ENCODE measurements at regions not wholly inside any gene's neighbourhood (a gene's known extent, or its start where the extent isn't known, plus 50 kb on each side); places are given as distances from the start of the nearest gene placed in this dataset.

- Histone ChIP-seq H3K79me2 (ENCODE audit: control insufficient read depth, low read length) (no peaks in the 10 kb centered on the region), H3K4me2 (ENCODE audit: low read length) (no peak overlapping the region), H4K20me1 (ENCODE audit: control insufficient read depth, insufficient read depth, low read depth, low read length) (no peaks in the 10 kb centered on the region), H3K9me2 (replicated peaks; ENCODE audit: control insufficient read depth, low read length) (no peaks in the 10 kb centered on the region), H3K27ac (ENCODE audit: low read depth, low read length) (no peak overlapping the region), H3K4me1 (ENCODE audit: control insufficient read depth, low read length) (no peaks in the 10 kb centered on the region), H3K4me3 (ENCODE audit: low read length) (no peak overlapping the region), H3K9me3 (ENCODE audit: control insufficient read depth, insufficient read depth, low read length) (no peaks in the 10 kb centered on the region), H3F3A (ENCODE audit: control insufficient read depth, insufficient read depth) (no peaks in the 10 kb centered on the region), H3K27me3 (ENCODE audit: control insufficient read depth, low read length) (no peaks in the 10 kb centered on the region), H3K36me3 (ENCODE audit: control insufficient read depth, low read length) (no peaks in the 10 kb centered on the region)
- no peak for TF ChIP-seq CTCF (IDR thresholded peaks at IDR 0.05; ENCODE audit: low read depth, low read length, poor library complexity, severe bottlenecking)
These were observed 120.2 kb upstream of the MLN start for GRCh38 chr6:33923857-33924514.

GRCh38 chr6:33921745-33922144 is 117.9 kb upstream of the MLN start:
- Histone ChIP-seq H3K4me1 (ENCODE audit: control insufficient read depth, low read length) (no peaks in the 10 kb centered on the region), H3K36me3 (ENCODE audit: control insufficient read depth, low read length) (no peaks in the 10 kb centered on the region), H3K9me2 (replicated peaks; ENCODE audit: control insufficient read depth, low read length) (no peaks in the 10 kb centered on the region), H3K4me3 (ENCODE audit: low read length) (no peak overlapping the region), H3K9me3 (ENCODE audit: control insufficient read depth, insufficient read depth, low read length) (no peaks in the 10 kb centered on the region), H3F3A (ENCODE audit: control insufficient read depth, insufficient read depth) (no peaks in the 10 kb centered on the region), H3K4me2 (ENCODE audit: low read length) (no peak overlapping the region), H3K27me3 (ENCODE audit: control insufficient read depth, low read length) (no peaks in the 10 kb centered on the region), H3K27ac (ENCODE audit: low read depth, low read length) (no peak overlapping the region), H4K20me1 (ENCODE audit: control insufficient read depth, insufficient read depth, low read depth, low read length) (no peaks in the 10 kb centered on the region), H3K79me2 (ENCODE audit: control insufficient read depth, low read length) (no peaks in the 10 kb centered on the region)
- TF ChIP-seq EZH2phosphoT487 (IDR thresholded peaks at IDR 0.05; ENCODE audit: borderline replicate concordance, low read length) (no peak), CTCF (IDR thresholded peaks at IDR 0.05; ENCODE audit: low read depth, low read length, poor library complexity, severe bottlenecking) (no peak)

GRCh38 chr6:33918175-33918695 is 114.4 kb upstream of the MLN start:
- Histone ChIP-seq H3K4me1 (ENCODE audit: control insufficient read depth, low read length) (peaks cover 12% of the 10 kb centered on the region), H3K4me3 (ENCODE audit: low read length) (no peak overlapping the region), H3K36me3 (ENCODE audit: control insufficient read depth, low read length) (no peaks in the 10 kb centered on the region), H3K27ac (ENCODE audit: low read depth, low read length) (no peak overlapping the region), H3K9me2 (replicated peaks; ENCODE audit: control insufficient read depth, low read length) (no peaks in the 10 kb centered on the region), H3K9me3 (ENCODE audit: control insufficient read depth, insufficient read depth, low read length) (no peaks in the 10 kb centered on the region), H3K79me2 (ENCODE audit: control insufficient read depth, low read length) (no peaks in the 10 kb centered on the region), H3K27me3 (ENCODE audit: control insufficient read depth, low read length) (peaks cover 24% of the 10 kb centered on the region), H4K20me1 (ENCODE audit: control insufficient read depth, insufficient read depth, low read depth, low read length) (0 out of 2 replicates have a peak, but pooled peaks cover 4% of the 10 kb centered on the region), H3F3A (ENCODE audit: control insufficient read depth, insufficient read depth) (no peaks in the 10 kb centered on the region), H3K4me2 (ENCODE audit: low read length) (no peak overlapping the region)
- TF ChIP-seq EZH2phosphoT487 (IDR thresholded peaks at IDR 0.05; ENCODE audit: borderline replicate concordance, low read length): no peak
- TF ChIP-seq CTCF (IDR thresholded peaks at IDR 0.05; ENCODE audit: low read depth, low read length, poor library complexity, severe bottlenecking): no peak
